ENCODE measurements at regions not wholly inside any gene's neighbourhood (a gene's known extent, or its start where the extent isn't known, plus 50 kb on each side); places are given as distances from the start of the nearest gene placed in this dataset.

DNA sequence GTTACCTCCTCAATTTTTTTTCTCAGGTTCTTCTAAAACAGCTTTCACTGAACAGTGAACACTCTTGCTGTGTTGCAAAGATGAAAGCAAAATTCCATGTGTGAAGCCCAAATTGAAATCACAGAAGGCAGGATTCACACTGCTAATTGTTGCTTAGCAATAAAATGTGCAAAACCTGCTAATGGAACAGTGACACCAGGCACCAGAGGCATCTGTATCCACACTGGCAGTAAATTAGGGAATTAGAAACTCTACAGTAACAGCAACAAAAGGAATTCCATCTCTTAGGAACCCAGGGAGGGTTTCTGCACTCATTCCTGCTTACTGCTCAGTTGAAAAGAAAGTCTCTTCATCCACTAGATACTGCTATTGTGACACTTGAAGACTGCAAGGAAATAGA, 202.3 kb downstream of the GXYLT1 start:
- TF ChIP-seq FOXM1 (IDR thresholded peaks at IDR 0.05; ENCODE audit: borderline replicate concordance, low read depth) (no peak), TCF12 (IDR thresholded peaks at IDR 0.05; ENCODE audit: low read depth) (no peak), CEBPB (IDR thresholded peaks at IDR 0.05) (no peak), REST (IDR thresholded peaks at IDR 0.05; ENCODE audit: low read depth) (no peak), YY1 (IDR thresholded peaks at IDR 0.05; ENCODE audit: low read depth) (no peak), EGR1 (IDR thresholded peaks at IDR 0.05) (no peak), TEAD4 (IDR thresholded peaks at IDR 0.05) (no peak), EP300 (IDR thresholded peaks at IDR 0.05; ENCODE audit: borderline replicate concordance) (no peak)
- TF ChIP-seq, protein P1, sequence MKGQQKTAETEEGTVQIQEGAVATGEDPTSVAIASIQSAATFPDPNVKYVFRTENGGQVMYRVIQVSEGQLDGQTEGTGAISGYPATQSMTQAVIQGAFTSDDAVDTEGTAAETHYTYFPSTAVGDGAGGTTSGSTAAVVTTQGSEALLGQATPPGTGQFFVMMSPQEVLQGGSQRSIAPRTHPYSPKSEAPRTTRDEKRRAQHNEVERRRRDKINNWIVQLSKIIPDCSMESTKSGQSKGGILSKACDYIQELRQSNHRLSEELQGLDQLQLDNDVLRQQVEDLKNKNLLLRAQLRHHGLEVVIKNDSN (IDR thresholded peaks at IDR 0.05), result no peak
- TF ChIP-seq, protein P2, sequence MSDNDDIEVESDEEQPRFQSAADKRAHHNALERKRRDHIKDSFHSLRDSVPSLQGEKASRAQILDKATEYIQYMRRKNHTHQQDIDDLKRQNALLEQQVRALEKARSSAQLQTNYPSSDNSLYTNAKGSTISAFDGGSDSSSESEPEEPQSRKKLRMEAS (IDR thresholded peaks at IDR 0.05), result no peak

DNA sequence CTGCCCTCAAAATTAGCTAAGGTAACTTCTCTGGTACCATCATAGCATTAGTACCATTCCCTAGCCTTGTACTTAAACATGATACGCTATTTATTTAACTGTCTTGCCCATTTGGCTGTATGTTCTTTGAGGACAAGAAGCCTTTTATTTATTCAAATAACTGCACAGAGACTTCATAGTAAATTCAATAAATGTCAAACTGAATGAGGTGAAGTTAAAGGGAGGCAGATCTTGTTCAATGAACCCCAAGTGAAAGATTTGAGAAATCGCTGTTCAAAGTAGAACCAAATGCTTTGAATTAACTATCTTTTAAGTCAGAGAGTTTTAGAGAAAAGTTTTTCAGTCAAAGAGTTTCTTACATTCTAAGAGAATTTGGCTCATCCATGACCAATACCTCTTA, 203.6 kb downstream of the GXYLT1 start:
- TF ChIP-seq ZBTB7A (IDR thresholded peaks at IDR 0.05; ENCODE audit: low read depth) (no peak), EGR1 (IDR thresholded peaks at IDR 0.05) (no peak), TEAD4 (IDR thresholded peaks at IDR 0.05) (no peak), RAD21 (IDR thresholded peaks at IDR 0.05; ENCODE audit: low read depth) (no peak), TAF1 (IDR thresholded peaks at IDR 0.05; ENCODE audit: low read depth) (no peak), REST (IDR thresholded peaks at IDR 0.05; ENCODE audit: low read depth) (no peak), CEBPB (IDR thresholded peaks at IDR 0.05) (no peak), NFIC (IDR thresholded peaks at IDR 0.05) (no peak), FOXM1 (IDR thresholded peaks at IDR 0.05; ENCODE audit: borderline replicate concordance, low read depth) (no peak), CREB1 (IDR thresholded peaks at IDR 0.05; ENCODE audit: low read depth) (no peak), TCF12 (IDR thresholded peaks at IDR 0.05; ENCODE audit: low read depth) (no peak), YY1 (IDR thresholded peaks at IDR 0.05; ENCODE audit: low read depth) (no peak), EP300 (IDR thresholded peaks at IDR 0.05; ENCODE audit: borderline replicate concordance) (no peak)
- TF ChIP-seq, protein P2 (IDR thresholded peaks at IDR 0.05), result no peak
- TF ChIP-seq, protein P1 (IDR thresholded peaks at IDR 0.05), result no peak

DNA sequence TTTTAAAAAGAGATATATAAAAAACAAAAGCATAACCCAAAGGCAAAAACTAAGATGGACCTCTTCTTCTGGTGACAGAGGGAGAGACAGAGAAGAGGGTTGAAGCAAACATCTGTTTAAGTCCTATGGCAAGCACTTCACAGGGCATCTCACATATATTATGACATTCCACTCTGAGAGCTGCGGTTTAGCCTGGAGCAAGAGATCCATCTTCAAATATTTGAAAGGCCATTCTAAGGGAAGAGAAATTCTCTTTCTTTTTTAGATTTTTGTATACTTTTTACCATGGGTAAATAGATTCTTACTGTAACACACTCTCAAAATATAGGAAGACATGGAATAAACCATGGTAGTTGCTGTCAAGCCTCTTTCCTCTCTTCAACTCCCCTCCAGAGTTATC, 204.1 kb downstream of the GXYLT1 start:
- TF ChIP-seq EP300 (IDR thresholded peaks at IDR 0.05; ENCODE audit: borderline replicate concordance), result no peak
- TF ChIP-seq ZBTB7A (IDR thresholded peaks at IDR 0.05; ENCODE audit: low read depth), result no peak
- no peak for TF ChIP-seq REST (IDR thresholded peaks at IDR 0.05; ENCODE audit: low read depth)
- no peak for TF ChIP-seq CREB1 (IDR thresholded peaks at IDR 0.05; ENCODE audit: low read depth)
- no peak for TF ChIP-seq YY1 (IDR thresholded peaks at IDR 0.05; ENCODE audit: low read depth)
- TF ChIP-seq, protein P1 (IDR thresholded peaks at IDR 0.05), result no peak
- TF ChIP-seq, protein P2 (IDR thresholded peaks at IDR 0.05), result no peak
- TF ChIP-seq TEAD4 (IDR thresholded peaks at IDR 0.05), result no peak
- no peak for TF ChIP-seq EGR1 (IDR thresholded peaks at IDR 0.05)
- TF ChIP-seq NFIC (IDR thresholded peaks at IDR 0.05), result no peak
- no peak for TF ChIP-seq FOXM1 (IDR thresholded peaks at IDR 0.05; ENCODE audit: borderline replicate concordance, low read depth)
- no peak for TF ChIP-seq RAD21 (IDR thresholded peaks at IDR 0.05; ENCODE audit: low read depth)

- TF ChIP-seq YY1 (IDR thresholded peaks at IDR 0.05; ENCODE audit: low read depth) (no peak), CREB1 (IDR thresholded peaks at IDR 0.05; ENCODE audit: low read depth) (no peak), FOXM1 (IDR thresholded peaks at IDR 0.05; ENCODE audit: borderline replicate concordance, low read depth) (no peak), RAD21 (IDR thresholded peaks at IDR 0.05; ENCODE audit: low read depth) (no peak), ZBTB7A (IDR thresholded peaks at IDR 0.05; ENCODE audit: low read depth) (no peak), EP300 (IDR thresholded peaks at IDR 0.05; ENCODE audit: borderline replicate concordance) (no peak), TEAD4 (IDR thresholded peaks at IDR 0.05) (no peak), NFIC (IDR thresholded peaks at IDR 0.05) (no peak), REST (IDR thresholded peaks at IDR 0.05; ENCODE audit: low read depth) (no peak)
- TF ChIP-seq, protein P2 (IDR thresholded peaks at IDR 0.05), result no peak
Measured at GRCh38 chr12:41936333-41936732, 208.3 kb downstream of the GXYLT1 start.

Measured in Ishikawa (cell line).